GM10248 (cell line): ENCODE measurements at regions not wholly inside any gene's neighbourhood (a gene's known extent, or its start where the extent isn't known, plus 50 kb on each side); places are given as distances from the start of the nearest gene placed in this dataset.

Experiments used
- CTCF ChIA-PET: fragments of 300-600 bp; sonication (Branson Sonifier 250); formaldehyde crosslinking; extraction: SDS; loops from one replicate; lab custom pipeline; 2021; ENCODE audit warnings: antibody characterized with exemption; lab: Yijun Ruan, JAX
- POLR2A ChIA-PET: fragments of 350-650 bp; sonication (Branson Sonifier 250); formaldehyde crosslinking; extraction: SDS; loops from one replicate; lab custom pipeline; 2020; ENCODE audit warnings: antibody characterized with exemption; lab: Yijun Ruan, JAX
- DNase-seq: peaks from one replicate; pipeline ENCODE4 v3.0.0; 2012; ENCODE audit errors: extremely low spot score
- CTCF ChIP-seq: IDR thresholded peaks from 2 replicates; pipeline ENCODE4 v1.5.1; 2012; ENCODE audit warnings: mild to moderate bottlenecking, low read depth; ENCODE audit errors: extremely low read depth, missing control alignments, control extremely low read depth

- ChIA-PET POLR2A (no interaction called here), CTCF (no interaction called here)
- no peak for DNase-seq
- no peak for TF ChIP-seq CTCF
These were observed 318.9 kb downstream of the AJAP1 start for GRCh38 chr1:4973341-4973740.

- POLR2A ChIA-PET: no interaction called here
- CTCF ChIA-PET: no interaction called here
- no peak for DNase-seq
- TF ChIP-seq CTCF: no peak
These were observed 318.4 kb downstream of the AJAP1 start for GRCh38 chr1:4972761-4973320.

GRCh38 chr1:4971666-4972065, 317.3 kb downstream of the AJAP1 start:
- POLR2A ChIA-PET: no interaction called here
- TF ChIP-seq CTCF: no peak
- no peak for DNase-seq
- CTCF ChIA-PET: no interaction called here

GRCh38 chr1:4970532-4970931, 316.1 kb downstream of the AJAP1 start:
- ChIA-PET CTCF (no interaction called here), POLR2A (no interaction called here)
- no peak for DNase-seq
- no peak for TF ChIP-seq CTCF

- TF ChIP-seq CTCF: no peak
- POLR2A ChIA-PET: no interaction called here
- CTCF ChIA-PET: no interaction called here
- no peak for DNase-seq
These were observed 315.2 kb downstream of the AJAP1 start for GRCh38 chr1:4969556-4970129.

GRCh38 chr1:4965346-4966075, 311.1 kb downstream of the AJAP1 start:
- CTCF ChIA-PET: no interaction called here
- TF ChIP-seq CTCF: no peak
- DNase-seq: no peak
- POLR2A ChIA-PET: no interaction called here
